ENCODE measurements at regions not wholly inside any gene's neighbourhood (a gene's known extent, or its start where the extent isn't known, plus 50 kb on each side); places are given as distances from the start of the nearest gene placed in this dataset.

DNA sequence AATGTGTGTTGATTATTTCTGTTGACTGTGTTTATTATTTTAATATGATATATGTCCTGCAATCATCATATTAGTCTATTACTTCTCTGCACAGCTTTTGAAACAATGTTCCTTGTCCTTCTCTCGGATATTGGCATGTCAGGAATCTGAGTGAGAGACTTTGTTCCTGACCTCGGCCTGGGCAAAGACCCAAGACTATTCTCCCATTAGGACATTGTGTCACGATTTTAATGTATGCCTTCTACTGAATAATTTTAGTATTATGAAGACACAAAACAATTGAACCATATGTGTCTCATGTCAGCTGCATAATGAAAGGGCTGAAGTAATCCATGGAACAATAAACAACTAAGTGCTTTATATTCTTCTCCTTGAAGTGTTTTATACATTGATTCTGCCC lies 580.8 kb upstream of the TENM3 start:
- no peaks in the 10 kb centered on the region for H3K27me3 ChIP-seq (ENCODE audit: control insufficient read depth, insufficient read depth, low read length)
- H3K9me3 ChIP-seq (ENCODE audit: control insufficient read depth, insufficient read depth, low read length), result no peaks in the 10 kb centered on the region
- no CpG with 5 or more reads among the region's 3 CpGs for WGBS (ENCODE audit: insufficient coverage)
- H3K4me1 ChIP-seq (ENCODE audit: control insufficient read depth, insufficient read depth, low read length), result no peaks in the 10 kb centered on the region
- H3K36me3 ChIP-seq (ENCODE audit: control insufficient read depth, insufficient read depth, low read length), result no peaks in the 10 kb centered on the region
- H3K27ac ChIP-seq (ENCODE audit: low read depth, low read length), result peak overlapping the region; percentile 22
- peak in 1 of 6 donors; percentile 63 for DNase-seq (ENCODE audit: low read depth in 4 of 6, low spot score in 6 of 6)
- H3K4me3 ChIP-seq (ENCODE audit: low read depth, low read length), result no peak overlapping the region

DNA sequence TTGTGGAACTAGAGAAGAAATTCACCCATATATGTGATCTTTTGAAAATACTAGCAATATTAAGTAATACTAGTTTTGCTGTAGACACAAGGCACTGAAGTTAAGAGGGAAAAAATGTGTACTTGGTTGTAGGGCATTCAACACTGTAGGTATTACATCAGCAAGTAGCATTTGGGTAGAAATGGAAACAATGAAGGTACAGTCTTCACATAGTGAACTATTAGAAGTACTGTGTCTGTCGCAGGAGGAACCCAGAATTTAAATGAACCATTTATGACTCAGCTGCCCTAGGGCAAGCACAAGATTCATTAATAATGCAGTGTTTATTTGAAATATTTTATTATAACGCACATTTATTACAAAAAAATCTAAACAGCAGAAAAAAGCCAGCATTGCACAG lies 572.7 kb upstream of the TENM3 start:
- no peaks in the 10 kb centered on the region for H3K36me3 ChIP-seq (ENCODE audit: control insufficient read depth, insufficient read depth, low read length)
- no peaks in the 10 kb centered on the region for H3K4me1 ChIP-seq (ENCODE audit: control insufficient read depth, insufficient read depth, low read length)
- no CpG with 5 or more reads among the region's 2 CpGs for WGBS (ENCODE audit: insufficient coverage)
- no peaks in the 10 kb centered on the region for H3K9me3 ChIP-seq (ENCODE audit: control insufficient read depth, insufficient read depth, low read length)
- no peak overlapping the region for H3K4me3 ChIP-seq (ENCODE audit: low read depth, low read length)
- H3K27me3 ChIP-seq (ENCODE audit: control insufficient read depth, insufficient read depth, low read length), result no peaks in the 10 kb centered on the region
- H3K27ac ChIP-seq (ENCODE audit: low read depth, low read length), result no peak overlapping the region
- DNase-seq (ENCODE audit: low read depth in 4 of 6, low spot score in 6 of 6), result no peak

DNA sequence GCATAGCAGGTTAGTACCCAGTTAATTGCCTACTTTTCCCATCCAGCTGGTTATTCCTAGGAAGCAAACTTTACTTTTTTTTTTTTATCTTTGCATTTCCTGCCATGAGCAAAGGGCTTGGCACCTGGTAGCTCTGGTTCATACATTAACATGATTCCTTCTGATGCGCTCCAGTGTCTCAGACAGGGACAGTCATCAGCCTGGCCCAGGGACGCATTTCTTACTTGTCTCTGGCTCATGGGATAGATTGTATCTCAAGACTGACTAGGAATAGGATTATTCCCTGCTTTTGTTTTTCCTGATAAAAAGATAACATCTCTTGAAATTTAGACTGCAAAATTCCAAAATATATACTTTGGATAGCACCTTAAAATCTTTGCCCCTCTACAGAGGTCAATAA lies 571.5 kb upstream of the TENM3 start:
- DNase-seq (ENCODE audit: low read depth in 4 of 6, low spot score in 6 of 6), result no peak
- Histone ChIP-seq H3K36me3 (ENCODE audit: control insufficient read depth, insufficient read depth, low read length) (no peaks in the 10 kb centered on the region), H3K4me3 (ENCODE audit: low read depth, low read length) (no peak overlapping the region), H3K27ac (ENCODE audit: low read depth, low read length) (no peak overlapping the region), H3K4me1 (ENCODE audit: control insufficient read depth, insufficient read depth, low read length) (no peaks in the 10 kb centered on the region), H3K27me3 (ENCODE audit: control insufficient read depth, insufficient read depth, low read length) (no peaks in the 10 kb centered on the region), H3K9me3 (ENCODE audit: control insufficient read depth, insufficient read depth, low read length) (no peaks in the 10 kb centered on the region)
- 75% methylated on average over 1 of the region's 2 CpGs for WGBS (ENCODE audit: insufficient coverage)

DNA sequence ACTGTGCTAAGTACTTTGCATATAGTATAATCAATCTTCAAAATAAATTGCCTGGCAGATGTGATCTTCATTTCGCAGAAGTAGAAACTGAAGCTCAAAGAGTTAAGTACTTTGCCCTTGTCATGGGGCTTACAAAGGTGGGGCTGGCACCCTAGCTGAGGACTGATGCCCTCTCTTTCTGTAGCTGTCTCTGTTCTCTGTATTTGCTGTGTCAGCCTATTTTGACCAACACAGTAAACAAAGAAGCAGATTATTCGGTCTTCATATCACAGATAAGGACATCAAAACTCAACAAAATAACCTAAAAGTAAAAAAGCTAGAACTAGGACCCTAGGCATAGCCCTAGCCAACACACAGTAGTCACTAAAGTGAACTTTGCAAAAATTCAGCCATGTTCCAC lies 570.5 kb upstream of the TENM3 start:
- no peaks in the 10 kb centered on the region for H3K27me3 ChIP-seq (ENCODE audit: control insufficient read depth, insufficient read depth, low read length)
- H3K36me3 ChIP-seq (ENCODE audit: control insufficient read depth, insufficient read depth, low read length), result no peaks in the 10 kb centered on the region
- DNase-seq (ENCODE audit: low read depth in 4 of 6, low spot score in 6 of 6), result no peak
- H3K4me3 ChIP-seq (ENCODE audit: low read depth, low read length), result no peak overlapping the region
- no peaks in the 10 kb centered on the region for H3K4me1 ChIP-seq (ENCODE audit: control insufficient read depth, insufficient read depth, low read length)
- H3K9me3 ChIP-seq (ENCODE audit: control insufficient read depth, insufficient read depth, low read length), result no peaks in the 10 kb centered on the region
- H3K27ac ChIP-seq (ENCODE audit: low read depth, low read length), result peak overlapping the region; percentile 6
- WGBS (ENCODE audit: insufficient coverage), result 85% methylated on average over 1 of the region's 2 CpGs

DNA sequence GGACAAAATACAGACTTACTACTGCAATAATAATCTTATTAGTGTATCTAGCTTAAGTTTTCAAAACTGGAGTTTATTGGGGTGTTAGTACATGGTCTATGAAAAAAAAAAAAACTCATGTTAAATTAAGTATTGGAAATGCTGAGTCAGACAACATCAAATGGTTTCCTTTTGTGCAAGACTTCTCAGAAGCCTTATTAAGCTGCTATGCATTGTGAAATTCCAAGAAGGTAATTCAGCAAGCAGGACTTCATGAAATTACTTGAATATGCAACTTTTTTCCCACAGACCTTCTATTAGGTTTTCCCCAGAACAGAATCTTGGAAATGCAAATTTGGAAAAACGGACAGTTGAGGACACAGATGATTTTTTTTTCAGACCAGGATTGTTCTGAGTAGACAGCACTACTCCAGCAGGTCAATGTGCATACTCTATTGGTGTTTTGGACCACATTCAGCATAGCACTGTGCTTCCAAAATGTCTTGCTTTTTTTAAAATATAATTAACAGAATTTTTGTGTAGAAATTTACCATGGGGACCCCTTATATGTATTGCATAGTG lies 568.8 kb upstream of the TENM3 start:
- H3K36me3 ChIP-seq (ENCODE audit: control insufficient read depth, insufficient read depth, low read length), result no peaks in the 10 kb centered on the region
- no peak overlapping the region for H3K4me3 ChIP-seq (ENCODE audit: low read depth, low read length)
- WGBS (ENCODE audit: insufficient coverage), result 83% methylated on average over 1 of the region's 1 CpG
- H3K27ac ChIP-seq (ENCODE audit: low read depth, low read length), result no peak overlapping the region
- DNase-seq (ENCODE audit: low read depth in 4 of 6, low spot score in 6 of 6), result no peak
- no peaks in the 10 kb centered on the region for H3K9me3 ChIP-seq (ENCODE audit: control insufficient read depth, insufficient read depth, low read length)
- no peaks in the 10 kb centered on the region for H3K27me3 ChIP-seq (ENCODE audit: control insufficient read depth, insufficient read depth, low read length)
- no peaks in the 10 kb centered on the region for H3K4me1 ChIP-seq (ENCODE audit: control insufficient read depth, insufficient read depth, low read length)

DNA sequence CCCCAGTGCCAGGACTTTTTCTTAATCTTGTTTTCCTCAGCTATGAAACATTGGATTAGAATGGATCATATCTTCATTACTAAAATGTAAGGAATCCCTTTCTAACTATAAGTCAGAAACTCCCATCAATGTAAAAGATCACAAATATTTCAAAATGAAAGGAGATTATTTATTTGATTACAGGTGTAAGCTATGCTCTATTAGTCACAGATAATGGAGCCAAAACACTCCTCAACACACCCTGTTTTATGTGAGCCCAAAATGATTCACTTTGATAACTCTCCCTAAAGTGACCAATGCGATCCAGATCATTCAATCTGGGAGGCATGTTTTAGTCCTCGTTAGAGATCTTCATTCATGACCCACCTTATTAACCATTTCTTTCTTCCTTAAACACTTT lies 566.7 kb upstream of the TENM3 start:
- Histone ChIP-seq H3K27me3 (ENCODE audit: control insufficient read depth, insufficient read depth, low read length) (no peaks in the 10 kb centered on the region), H3K36me3 (ENCODE audit: control insufficient read depth, insufficient read depth, low read length) (no peaks in the 10 kb centered on the region), H3K27ac (ENCODE audit: low read depth, low read length) (no peak overlapping the region), H3K4me1 (ENCODE audit: control insufficient read depth, insufficient read depth, low read length) (no peaks in the 10 kb centered on the region), H3K9me3 (ENCODE audit: control insufficient read depth, insufficient read depth, low read length) (no peaks in the 10 kb centered on the region), H3K4me3 (ENCODE audit: low read depth, low read length) (no peak overlapping the region)
- DNase-seq (ENCODE audit: low read depth in 4 of 6, low spot score in 6 of 6), result no peak
- WGBS (ENCODE audit: insufficient coverage), result 44% methylated on average over 2 of the region's 2 CpGs

DNA sequence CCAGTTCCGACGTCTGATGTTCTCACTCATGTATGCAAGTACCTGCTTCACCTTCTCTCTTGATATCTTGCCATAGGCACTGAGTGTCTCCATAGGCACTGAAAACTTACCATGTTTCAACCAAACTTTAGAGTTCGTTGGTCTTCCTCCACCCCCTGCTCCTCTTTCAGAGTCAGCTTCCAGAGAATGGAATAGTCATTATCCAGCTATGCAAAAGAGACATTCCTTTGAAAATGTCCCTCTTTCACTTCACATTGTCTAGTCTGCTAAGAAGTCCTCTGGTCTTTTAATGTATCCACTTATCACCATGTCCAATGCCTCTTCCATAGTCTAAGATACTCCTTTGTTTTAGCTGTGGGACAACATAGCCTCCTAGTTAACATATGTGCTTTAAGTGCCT lies 566.0 kb upstream of the TENM3 start:
- H3K27me3 ChIP-seq (ENCODE audit: control insufficient read depth, insufficient read depth, low read length), result no peaks in the 10 kb centered on the region
- H3K9me3 ChIP-seq (ENCODE audit: control insufficient read depth, insufficient read depth, low read length), result no peaks in the 10 kb centered on the region
- no peaks in the 10 kb centered on the region for H3K4me1 ChIP-seq (ENCODE audit: control insufficient read depth, insufficient read depth, low read length)
- H3K4me3 ChIP-seq (ENCODE audit: low read depth, low read length), result no peak overlapping the region
- 93% methylated on average over 3 of the region's 3 CpGs for WGBS (ENCODE audit: insufficient coverage)
- DNase-seq (ENCODE audit: low read depth in 4 of 6, low spot score in 6 of 6), result no peak
- no peaks in the 10 kb centered on the region for H3K36me3 ChIP-seq (ENCODE audit: control insufficient read depth, insufficient read depth, low read length)
- no peak overlapping the region for H3K27ac ChIP-seq (ENCODE audit: low read depth, low read length)

DNA sequence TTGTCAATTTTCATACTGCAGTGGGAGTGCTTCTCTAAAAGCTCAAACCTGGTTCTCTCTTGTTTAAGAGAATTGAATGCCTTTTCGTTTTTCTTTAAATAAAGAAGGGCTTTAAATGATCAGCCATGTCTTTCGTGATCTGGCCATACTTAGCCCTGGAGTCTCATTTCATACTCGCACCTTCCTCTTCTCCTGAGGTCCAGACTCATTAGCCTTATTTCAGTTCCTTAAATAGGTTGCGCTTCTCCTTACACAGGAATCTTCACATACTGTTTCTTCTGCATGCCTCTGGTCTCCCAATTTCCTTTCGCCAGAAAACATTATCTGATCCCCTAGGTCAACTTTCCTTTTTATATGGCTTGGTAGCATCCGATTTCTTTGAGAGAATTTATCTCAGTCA lies 565.6 kb upstream of the TENM3 start:
- Histone ChIP-seq H3K27ac (ENCODE audit: low read depth, low read length) (no peak overlapping the region), H3K4me1 (ENCODE audit: control insufficient read depth, insufficient read depth, low read length) (no peaks in the 10 kb centered on the region), H3K4me3 (ENCODE audit: low read depth, low read length) (no peak overlapping the region), H3K27me3 (ENCODE audit: control insufficient read depth, insufficient read depth, low read length) (no peaks in the 10 kb centered on the region), H3K9me3 (ENCODE audit: control insufficient read depth, insufficient read depth, low read length) (no peaks in the 10 kb centered on the region), H3K36me3 (ENCODE audit: control insufficient read depth, insufficient read depth, low read length) (no peaks in the 10 kb centered on the region)
- 87% methylated on average over 5 of the region's 6 CpGs for WGBS (ENCODE audit: insufficient coverage)
- no peak for DNase-seq (ENCODE audit: low read depth in 4 of 6, low spot score in 6 of 6)

DNA sequence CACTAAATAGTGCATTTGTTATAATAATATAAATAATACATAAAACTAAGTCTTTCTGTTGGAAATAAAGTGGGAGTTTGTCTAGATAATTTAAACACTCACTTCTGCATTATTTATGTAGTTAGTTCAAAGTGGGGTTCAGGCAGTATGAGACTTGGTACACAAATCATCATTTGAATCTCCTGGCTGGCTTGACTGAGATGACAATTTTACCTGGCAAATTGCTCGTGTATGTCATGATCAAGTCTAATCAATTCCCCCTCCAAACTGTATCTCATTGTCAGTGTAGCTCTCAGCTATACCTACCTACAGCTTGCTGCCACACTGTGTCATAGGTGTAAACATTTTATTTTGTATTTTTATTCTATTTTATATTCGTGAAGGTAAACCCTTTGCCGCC lies 563.4 kb upstream of the TENM3 start:
- no peaks in the 10 kb centered on the region for H3K36me3 ChIP-seq (ENCODE audit: control insufficient read depth, insufficient read depth, low read length)
- 100% methylated on average over 1 of the region's 3 CpGs for WGBS (ENCODE audit: insufficient coverage)
- DNase-seq (ENCODE audit: low read depth in 4 of 6, low spot score in 6 of 6), result no peak

DNA sequence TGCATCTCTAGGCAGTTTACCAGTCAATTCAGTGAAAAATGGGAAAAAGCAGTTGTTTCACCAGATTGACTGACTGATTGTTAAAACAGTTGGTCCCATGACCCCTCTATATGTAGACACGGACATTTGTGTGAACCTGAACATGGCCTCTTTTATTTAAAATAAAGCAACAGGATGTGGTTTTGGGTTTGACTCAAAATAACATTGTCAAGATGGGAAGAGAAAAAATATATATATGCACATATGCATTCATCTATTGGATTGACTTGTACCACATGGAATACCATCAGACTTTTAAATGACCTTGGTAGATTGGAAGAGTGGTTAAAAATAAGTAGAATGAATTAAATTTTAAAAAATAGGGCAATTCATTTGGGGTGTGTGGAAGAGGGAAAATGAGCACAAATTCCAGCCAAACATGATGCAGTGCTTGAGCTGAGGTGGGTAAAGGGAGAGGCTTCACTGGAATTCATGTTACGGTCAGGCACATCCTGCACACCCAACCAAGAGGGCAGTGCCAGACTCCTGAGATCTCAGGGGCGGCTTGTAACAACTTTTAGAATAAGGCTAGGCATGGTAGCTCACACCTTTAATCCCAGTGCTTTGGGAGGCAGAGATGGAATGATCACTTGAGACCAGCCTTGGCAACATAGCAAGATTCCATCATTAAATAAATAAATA lies 560.7 kb upstream of the TENM3 start:
- Histone ChIP-seq H3K9me3 (ENCODE audit: control insufficient read depth, insufficient read depth, low read length) (no peaks in the 10 kb centered on the region), H3K27ac (ENCODE audit: low read depth, low read length) (no peak overlapping the region), H3K4me3 (ENCODE audit: low read depth, low read length) (no peak overlapping the region), H3K27me3 (ENCODE audit: control insufficient read depth, insufficient read depth, low read length) (no peaks in the 10 kb centered on the region), H3K4me1 (ENCODE audit: control insufficient read depth, insufficient read depth, low read length) (no peaks in the 10 kb centered on the region), H3K36me3 (ENCODE audit: control insufficient read depth, insufficient read depth, low read length) (no peaks in the 10 kb centered on the region)
- 83% methylated on average over 1 of the region's 3 CpGs for WGBS (ENCODE audit: insufficient coverage)
- no peak for DNase-seq (ENCODE audit: low read depth in 4 of 6, low spot score in 6 of 6)

More for the DNA sequence above, 563.4 kb upstream of the TENM3 start:
- Histone ChIP-seq H3K27ac (ENCODE audit: low read depth, low read length) (no peak overlapping the region), H3K27me3 (ENCODE audit: control insufficient read depth, insufficient read depth, low read length) (no peaks in the 10 kb centered on the region), H3K4me3 (ENCODE audit: low read depth, low read length) (no peak overlapping the region), H3K9me3 (ENCODE audit: control insufficient read depth, insufficient read depth, low read length) (no peaks in the 10 kb centered on the region), H3K4me1 (ENCODE audit: control insufficient read depth, insufficient read depth, low read length) (no peaks in the 10 kb centered on the region)

Measured in spinal cord (tissue), 9 donors.